Panc1 (cell line): ENCODE measurements at regions not wholly inside any gene's neighbourhood (a gene's known extent, or its start where the extent isn't known, plus 50 kb on each side); places are given as distances from the start of the nearest gene placed in this dataset.

Experiments used
- CTCF ChIP-seq: fragments of 450-650 bp; IDR thresholded peaks from 2 replicates; pipeline ENCODE4 v1.5.1; 2017; ENCODE audit warnings: mild to moderate bottlenecking
- POLR2AphosphoS5 ChIP-seq: IDR thresholded peaks from 2 replicates; pipeline ENCODE4 v1.6.1; 2012; ENCODE audit warnings: mild to moderate bottlenecking, low read depth, low read length, moderate library complexity
- REST ChIP-seq, 2 experiments: IDR thresholded peaks; 2 replicates each; pipeline ENCODE4 v1.6.1; 2011 to 2012; ENCODE audit warnings: low read depth in 2 of 2, control low read depth in 1 of 2, low read length in 1 of 2, mild to moderate bottlenecking in 1 of 2, moderate library complexity in 1 of 2; ENCODE audit not compliant: insufficient read depth in 1 of 2

GRCh38 chr9:95610006-95610785 is 93.4 kb upstream of the PTCH1 start:
- no peak for TF ChIP-seq CTCF
- TF ChIP-seq REST (IDR thresholded peaks at IDR 0.05; ENCODE audit: insufficient read depth in 1 of 2, low read depth in 2 of 2, low read length in 1 of 2): no peak
- no peak for TF ChIP-seq POLR2AphosphoS5
